ENCODE measurements at regions not wholly inside any gene's neighbourhood (a gene's known extent, or its start where the extent isn't known, plus 50 kb on each side); places are given as distances from the start of the nearest gene placed in this dataset.

GRCh38 chr2:120956486-120957156, 221.0 kb downstream of the GLI2 start:
- no peak for DNase-seq

GRCh38 chr2:120957905-120958304, 222.2 kb downstream of the GLI2 start:
- no peak for DNase-seq

- peak in 1 of 3 experiments; percentile 4 for DNase-seq
Observed at GRCh38 chr2:120958623-120959366, 223.1 kb downstream of the GLI2 start.

- no peak for DNase-seq
Observed at GRCh38 chr2:120959426-120959825, 223.8 kb downstream of the GLI2 start.

- no peak for DNase-seq
Observed at GRCh38 chr2:120960770-120961366, 225.2 kb downstream of the GLI2 start.

- no peak for DNase-seq
Observed at GRCh38 chr2:120961396-120961795, 225.7 kb downstream of the GLI2 start.

GRCh38 chr2:120963997-120964705, 228.5 kb downstream of the GLI2 start:
- DNase-seq = peak in 1 of 3 experiments; percentile 15

GRCh38 chr2:120964819-120965218, 229.2 kb downstream of the GLI2 start:
- no peak for DNase-seq

GRCh38 chr2:120966510-120967254, 231.0 kb downstream of the GLI2 start:
- DNase-seq = no peak

- no peak for DNase-seq
Observed at GRCh38 chr2:120968307-120969015, 232.8 kb downstream of the GLI2 start.

- no peak for DNase-seq
Observed at GRCh38 chr2:120969613-120970355, 234.1 kb downstream of the GLI2 start.

- DNase-seq = no peak
Observed at GRCh38 chr2:120971866-120972265, 236.2 kb downstream of the GLI2 start.

GRCh38 chr2:120972286-120972685, 236.6 kb downstream of the GLI2 start:
- DNase-seq = peak in 2 of 3 experiments; percentile 15 to 61

- DNase-seq = no peak
Observed at GRCh38 chr2:120973196-120973595, 237.5 kb downstream of the GLI2 start.

GRCh38 chr2:120974950-120975349, 239.3 kb downstream of the GLI2 start:
- no peak for DNase-seq

GRCh38 chr2:120976501-120977307, 241.0 kb downstream of the GLI2 start:
- no peak for DNase-seq

GRCh38 chr2:120977582-120978358, 242.1 kb downstream of the GLI2 start:
- no peak for DNase-seq

GRCh38 chr2:120978359-120979050, 242.8 kb downstream of the GLI2 start:
- no peak for DNase-seq

- no peak for DNase-seq
Observed at GRCh38 chr2:120979398-120979797, 243.7 kb downstream of the GLI2 start.
